Liver (tissue), 8 donors: ENCODE measurements at regions not wholly inside any gene's neighbourhood (a gene's known extent, or its start where the extent isn't known, plus 50 kb on each side); places are given as distances from the start of the nearest gene placed in this dataset.

ENCODE experiments used
- DNase-seq: peaks from one replicate; pipeline ENCODE4 v3.0.0-alpha.2; 2017; ENCODE audit warnings: low spot score
- H3K27ac ChIP-seq, 2 donors: one replicate each; pipeline ENCODE4 v1.7.0; 2013; ENCODE audit warnings: inconsistent platforms in 2 of 2, low read length in 2 of 2, control low read depth in 1 of 2, low read depth in 1 of 2, mild to moderate bottlenecking in 1 of 2
- H3K27me3 ChIP-seq, 4 donors: one replicate each; pipeline versions ENCODE4 v1.6.1 to v1.7.0; 2013; ENCODE audit warnings: low read length in 3 of 4, inconsistent platforms in 1 of 4, mild to moderate bottlenecking in 1 of 4, moderate library complexity in 1 of 4; ENCODE audit not compliant: control insufficient read depth in 4 of 4, insufficient read depth in 4 of 4
- H3K36me3 ChIP-seq, 4 donors: one replicate each; pipeline versions ENCODE4 v1.6.1 to v1.7.0; 2013; ENCODE audit warnings: low read length in 3 of 4, mild to moderate bottlenecking in 3 of 4, low read depth in 1 of 4, moderate library complexity in 1 of 4; ENCODE audit not compliant: control insufficient read depth in 4 of 4, insufficient read depth in 3 of 4
- H3K4me1 ChIP-seq, 4 donors: one replicate each; pipeline versions ENCODE4 v1.6.1 to v1.7.0; 2013; ENCODE audit warnings: low read length in 3 of 4, mild to moderate bottlenecking in 3 of 4, moderate library complexity in 1 of 4; ENCODE audit not compliant: control insufficient read depth in 4 of 4, insufficient read depth in 4 of 4
- H3K4me3 ChIP-seq, 3 donors: one replicate each; pipeline versions ENCODE4 v1.6.1 to v1.7.0; 2013; ENCODE audit warnings: low read length in 3 of 3, control low read depth in 1 of 3, low read depth in 1 of 3, mild to moderate bottlenecking in 1 of 3
- H3K9ac ChIP-seq, 2 donors: one replicate each; pipeline ENCODE4 v1.7.0; 2013; ENCODE audit warnings: low read length in 2 of 2, mild to moderate bottlenecking in 2 of 2, moderate library complexity in 2 of 2, control low read depth in 1 of 2, low read depth in 1 of 2
- H3K9me3 ChIP-seq, 4 donors: one replicate each; pipeline versions ENCODE4 v1.6.1 to v1.7.0; 2013; ENCODE audit warnings: low read length in 3 of 4; ENCODE audit not compliant: control insufficient read depth in 4 of 4
- EGR1 ChIP-seq, 2 donors: IDR thresholded peaks; 2 replicates each; pipeline ENCODE4 v1.6.1; 2016 to 2018; ENCODE audit warnings: antibody characterized with exemption in 2 of 2, low read depth in 2 of 2
- FOXA1 ChIP-seq: IDR thresholded peaks from 2 replicates; pipeline ENCODE4 v1.6.1; 2016; ENCODE audit warnings: antibody characterized with exemption
- FOXA2 ChIP-seq: IDR thresholded peaks from 2 replicates; pipeline ENCODE4 v1.6.1; 2016; ENCODE audit warnings: antibody characterized with exemption
- GABPA ChIP-seq, 2 donors: IDR thresholded peaks in 1 of 2; conservative IDR thresholded peaks in 1 of 2; 2 replicates each; pipeline ENCODE4 v1.6.1; 2016; ENCODE audit warnings: antibody characterized with exemption in 2 of 2, mild to moderate bottlenecking in 1 of 2, moderate library complexity in 1 of 2
- HNF4A ChIP-seq, 2 donors: conservative IDR thresholded peaks; 2 replicates each; pipeline ENCODE4 v1.6.1; 2016; ENCODE audit warnings: antibody characterized with exemption in 2 of 2, mild to moderate bottlenecking in 2 of 2
- HNF4G ChIP-seq: IDR thresholded peaks from 2 replicates; pipeline ENCODE4 v1.6.1; 2016; ENCODE audit warnings: antibody characterized with exemption
- JUND ChIP-seq, 2 donors: IDR thresholded peaks; 2 replicates each; pipeline ENCODE4 v1.6.1; 2016; ENCODE audit warnings: antibody characterized with exemption in 2 of 2
- NR2F2 ChIP-seq: IDR thresholded peaks from 2 replicates; pipeline ENCODE4 v1.6.1; 2016; ENCODE audit warnings: antibody characterized with exemption
- RXRA ChIP-seq, 2 donors: IDR thresholded peaks; 2 replicates each; pipeline ENCODE4 v1.6.1; 2017 to 2018; ENCODE audit warnings: antibody characterized with exemption in 2 of 2, mild to moderate bottlenecking in 1 of 2
- SP1 ChIP-seq: IDR thresholded peaks from 2 replicates; pipeline ENCODE4 v1.6.1; 2018; ENCODE audit warnings: antibody characterized with exemption, mild to moderate bottlenecking
- TAF1 ChIP-seq: conservative IDR thresholded peaks from 2 replicates; pipeline ENCODE4 v1.6.1; 2016; ENCODE audit warnings: antibody characterized with exemption, mild to moderate bottlenecking
- YY1 ChIP-seq: IDR thresholded peaks from 2 replicates; pipeline ENCODE4 v1.6.1; 2016; ENCODE audit warnings: antibody characterized with exemption, mild to moderate bottlenecking
- WGBS: extraction: QIAGEN DNeasy Blood & Tissue Kit; methylation state at CpG from one replicate; pipeline ENCODE4 v1.1.7; 2013; 5-methylcytosine and 5-hydroxymethylcytosine counted together
- TF ChIP-seq, protein P1 (sequence below): IDR thresholded peaks from 2 replicates; pipeline ENCODE4 v1.6.1; 2016; ENCODE audit warnings: antibody characterized with exemption
- TF ChIP-seq, protein P2 (sequence below): fragments of 150-350 bp; IDR thresholded peaks from 2 replicates; pipeline ENCODE4 v1.5.1; 2017; ENCODE audit warnings: improper control_type of control experiment, low read depth, low read length; ENCODE audit not compliant: missing input control
- TF ChIP-seq, protein P3 (sequence below): IDR thresholded peaks from 2 replicates; pipeline ENCODE4 v1.6.1; 2016; ENCODE audit warnings: antibody characterized with exemption
- TF ChIP-seq, protein P4 (sequence below): IDR thresholded peaks from 2 replicates; pipeline ENCODE4 v1.6.1; 2016; ENCODE audit warnings: antibody characterized with exemption
- TF ChIP-seq, protein P5 (sequence below): IDR thresholded peaks from 2 replicates; pipeline ENCODE4 v1.6.1; 2016; ENCODE audit warnings: antibody characterized with exemption, mild to moderate bottlenecking
- donor health status: healthy.
- donor health status: healthy.
- donor health status: healthy.
- donor health status: healthy.
- donor health status: healthy.

DNA sequence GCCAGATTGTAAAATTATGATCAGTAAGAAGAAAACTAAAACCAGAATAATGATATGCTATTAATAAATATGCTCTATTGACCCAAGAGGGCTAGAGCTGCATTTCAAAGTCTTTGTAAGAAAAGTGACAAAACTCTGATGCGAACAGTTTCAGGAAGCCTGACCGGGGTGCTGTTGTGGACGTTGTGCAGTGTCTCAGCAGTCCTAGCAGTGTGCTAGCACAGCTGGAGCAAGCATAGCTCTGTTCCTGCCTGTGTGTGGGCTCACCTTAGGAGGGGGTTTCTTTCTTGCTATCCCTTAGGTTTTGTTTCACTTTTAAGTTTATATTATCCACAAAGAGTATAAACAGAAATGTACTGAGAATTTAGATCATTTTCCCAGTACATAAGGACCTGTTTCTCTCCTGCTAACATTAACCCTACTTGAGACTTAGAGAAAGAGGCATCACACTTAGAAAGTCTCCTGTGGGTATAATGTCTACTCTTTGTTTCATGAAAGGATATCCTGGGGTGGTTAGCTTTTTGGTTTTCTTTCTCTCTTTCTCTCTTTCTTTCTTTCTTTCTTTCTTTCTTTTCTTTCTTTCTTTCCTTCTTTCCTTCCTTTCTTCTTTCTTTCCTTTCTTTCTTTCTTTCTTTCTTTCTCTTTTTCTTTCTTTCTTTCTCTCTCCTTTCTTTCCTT is 124.5 kb downstream of the TMEM182 start:
- TF ChIP-seq, protein P1, sequence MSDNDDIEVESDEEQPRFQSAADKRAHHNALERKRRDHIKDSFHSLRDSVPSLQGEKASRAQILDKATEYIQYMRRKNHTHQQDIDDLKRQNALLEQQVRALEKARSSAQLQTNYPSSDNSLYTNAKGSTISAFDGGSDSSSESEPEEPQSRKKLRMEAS, result no peak
- no peak for TF ChIP-seq TAF1
- TF ChIP-seq RXRA (IDR thresholded peaks at IDR 0.05), result no peak
- TF ChIP-seq GABPA (IDR thresholded peaks at IDR 0.05 in 1 of 2, conservative IDR thresholded peaks at IDR 0.05 in 1 of 2), result no peak
- TF ChIP-seq SP1, result no peak
- TF ChIP-seq NR2F2, result no peak
- TF ChIP-seq, protein P2, sequence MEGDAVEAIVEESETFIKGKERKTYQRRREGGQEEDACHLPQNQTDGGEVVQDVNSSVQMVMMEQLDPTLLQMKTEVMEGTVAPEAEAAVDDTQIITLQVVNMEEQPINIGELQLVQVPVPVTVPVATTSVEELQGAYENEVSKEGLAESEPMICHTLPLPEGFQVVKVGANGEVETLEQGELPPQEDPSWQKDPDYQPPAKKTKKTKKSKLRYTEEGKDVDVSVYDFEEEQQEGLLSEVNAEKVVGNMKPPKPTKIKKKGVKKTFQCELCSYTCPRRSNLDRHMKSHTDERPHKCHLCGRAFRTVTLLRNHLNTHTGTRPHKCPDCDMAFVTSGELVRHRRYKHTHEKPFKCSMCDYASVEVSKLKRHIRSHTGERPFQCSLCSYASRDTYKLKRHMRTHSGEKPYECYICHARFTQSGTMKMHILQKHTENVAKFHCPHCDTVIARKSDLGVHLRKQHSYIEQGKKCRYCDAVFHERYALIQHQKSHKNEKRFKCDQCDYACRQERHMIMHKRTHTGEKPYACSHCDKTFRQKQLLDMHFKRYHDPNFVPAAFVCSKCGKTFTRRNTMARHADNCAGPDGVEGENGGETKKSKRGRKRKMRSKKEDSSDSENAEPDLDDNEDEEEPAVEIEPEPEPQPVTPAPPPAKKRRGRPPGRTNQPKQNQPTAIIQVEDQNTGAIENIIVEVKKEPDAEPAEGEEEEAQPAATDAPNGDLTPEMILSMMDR, result no peak
- TF ChIP-seq, protein P3, sequence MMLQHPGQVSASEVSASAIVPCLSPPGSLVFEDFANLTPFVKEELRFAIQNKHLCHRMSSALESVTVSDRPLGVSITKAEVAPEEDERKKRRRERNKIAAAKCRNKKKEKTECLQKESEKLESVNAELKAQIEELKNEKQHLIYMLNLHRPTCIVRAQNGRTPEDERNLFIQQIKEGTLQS, result no peak
- no peak for TF ChIP-seq HNF4G
- 62% methylated on average over 3 of the region's 3 CpGs for whole genome bisulfite sequencing
- Histone ChIP-seq H3K36me3 (no peaks in the 10 kb centered on the region), H3K4me3 (no peak overlapping the region), H3K27me3 (peaks cover 0 to 2% (median 0%) of the 10 kb centered on the region in 4 donors), H3K9me3 (no peaks in the 10 kb centered on the region), H3K4me1 (no peaks in the 10 kb centered on the region), H3K9ac (no peak overlapping the region), H3K27ac (no peak overlapping the region)
- DNase-seq, result no peak

DNA sequence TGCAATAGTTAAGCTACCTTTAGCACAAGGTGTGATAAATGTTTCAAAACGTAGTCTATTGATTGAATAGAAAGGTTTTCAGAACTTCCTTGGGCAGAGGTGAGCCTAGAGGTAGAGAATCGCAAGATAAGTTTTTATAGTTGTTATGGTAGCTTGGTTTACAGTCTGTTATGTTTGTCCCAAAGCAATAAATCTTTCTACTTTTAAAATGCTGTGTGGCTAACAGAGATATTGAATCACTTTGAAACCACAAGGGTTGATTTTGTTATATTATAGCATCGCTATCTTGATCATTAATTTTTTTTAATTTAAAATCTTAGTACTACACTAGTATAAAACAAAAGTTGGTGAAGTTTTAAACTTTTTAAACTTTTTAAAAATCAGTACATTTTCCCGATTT is 126.7 kb downstream of the TMEM182 start:
- WGBS, result 74% methylated on average over 4 of the region's 4 CpGs

More for the DNA sequence above, 126.7 kb downstream of the TMEM182 start:
- H3K27me3 ChIP-seq, result peaks cover 0 to 6% (median 0%) of the 10 kb centered on the region in 4 donors
- H3K4me3 ChIP-seq, result no peak overlapping the region
- H3K9me3 ChIP-seq, result no peaks in the 10 kb centered on the region
- no peak for DNase-seq
- TF ChIP-seq FOXA2 (no peak), TAF1 (no peak), SP1 (no peak), HNF4A (conservative IDR thresholded peaks at IDR 0.05) (no peak), YY1 (no peak), NR2F2 (no peak), EGR1 (IDR thresholded peaks at IDR 0.05; ENCODE audit: low read depth in 2 of 2) (no peak), RXRA (IDR thresholded peaks at IDR 0.05) (no peak), FOXA1 (no peak), JUND (IDR thresholded peaks at IDR 0.05) (no peak), HNF4G (no peak), GABPA (IDR thresholded peaks at IDR 0.05 in 1 of 2, conservative IDR thresholded peaks at IDR 0.05 in 1 of 2) (no peak)
- TF ChIP-seq, protein P4, sequence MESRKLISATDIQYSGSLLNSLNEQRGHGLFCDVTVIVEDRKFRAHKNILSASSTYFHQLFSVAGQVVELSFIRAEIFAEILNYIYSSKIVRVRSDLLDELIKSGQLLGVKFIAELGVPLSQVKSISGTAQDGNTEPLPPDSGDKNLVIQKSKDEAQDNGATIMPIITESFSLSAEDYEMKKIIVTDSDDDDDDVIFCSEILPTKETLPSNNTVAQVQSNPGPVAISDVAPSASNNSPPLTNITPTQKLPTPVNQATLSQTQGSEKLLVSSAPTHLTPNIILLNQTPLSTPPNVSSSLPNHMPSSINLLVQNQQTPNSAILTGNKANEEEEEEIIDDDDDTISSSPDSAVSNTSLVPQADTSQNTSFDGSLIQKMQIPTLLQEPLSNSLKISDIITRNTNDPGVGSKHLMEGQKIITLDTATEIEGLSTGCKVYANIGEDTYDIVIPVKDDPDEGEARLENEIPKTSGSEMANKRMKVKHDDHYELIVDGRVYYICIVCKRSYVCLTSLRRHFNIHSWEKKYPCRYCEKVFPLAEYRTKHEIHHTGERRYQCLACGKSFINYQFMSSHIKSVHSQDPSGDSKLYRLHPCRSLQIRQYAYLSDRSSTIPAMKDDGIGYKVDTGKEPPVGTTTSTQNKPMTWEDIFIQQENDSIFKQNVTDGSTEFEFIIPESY, result no peak
- TF ChIP-seq, protein P2, result no peak
- TF ChIP-seq, protein P1, result no peak
- TF ChIP-seq, protein P5, sequence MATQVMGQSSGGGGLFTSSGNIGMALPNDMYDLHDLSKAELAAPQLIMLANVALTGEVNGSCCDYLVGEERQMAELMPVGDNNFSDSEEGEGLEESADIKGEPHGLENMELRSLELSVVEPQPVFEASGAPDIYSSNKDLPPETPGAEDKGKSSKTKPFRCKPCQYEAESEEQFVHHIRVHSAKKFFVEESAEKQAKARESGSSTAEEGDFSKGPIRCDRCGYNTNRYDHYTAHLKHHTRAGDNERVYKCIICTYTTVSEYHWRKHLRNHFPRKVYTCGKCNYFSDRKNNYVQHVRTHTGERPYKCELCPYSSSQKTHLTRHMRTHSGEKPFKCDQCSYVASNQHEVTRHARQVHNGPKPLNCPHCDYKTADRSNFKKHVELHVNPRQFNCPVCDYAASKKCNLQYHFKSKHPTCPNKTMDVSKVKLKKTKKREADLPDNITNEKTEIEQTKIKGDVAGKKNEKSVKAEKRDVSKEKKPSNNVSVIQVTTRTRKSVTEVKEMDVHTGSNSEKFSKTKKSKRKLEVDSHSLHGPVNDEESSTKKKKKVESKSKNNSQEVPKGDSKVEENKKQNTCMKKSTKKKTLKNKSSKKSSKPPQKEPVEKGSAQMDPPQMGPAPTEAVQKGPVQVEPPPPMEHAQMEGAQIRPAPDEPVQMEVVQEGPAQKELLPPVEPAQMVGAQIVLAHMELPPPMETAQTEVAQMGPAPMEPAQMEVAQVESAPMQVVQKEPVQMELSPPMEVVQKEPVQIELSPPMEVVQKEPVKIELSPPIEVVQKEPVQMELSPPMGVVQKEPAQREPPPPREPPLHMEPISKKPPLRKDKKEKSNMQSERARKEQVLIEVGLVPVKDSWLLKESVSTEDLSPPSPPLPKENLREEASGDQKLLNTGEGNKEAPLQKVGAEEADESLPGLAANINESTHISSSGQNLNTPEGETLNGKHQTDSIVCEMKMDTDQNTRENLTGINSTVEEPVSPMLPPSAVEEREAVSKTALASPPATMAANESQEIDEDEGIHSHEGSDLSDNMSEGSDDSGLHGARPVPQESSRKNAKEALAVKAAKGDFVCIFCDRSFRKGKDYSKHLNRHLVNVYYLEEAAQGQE, result no peak
- TF ChIP-seq, protein P3, result no peak
- H3K9ac ChIP-seq, result no peak overlapping the region
- H3K36me3 ChIP-seq, result no peaks in the 10 kb centered on the region
- no peak overlapping the region for H3K27ac ChIP-seq
- H3K4me1 ChIP-seq, result no peaks in the 10 kb centered on the region
